Fibroblast of pulmonary artery (primary cell): ENCODE measurements at regions not wholly inside any gene's neighbourhood (a gene's known extent, or its start where the extent isn't known, plus 50 kb on each side); places are given as distances from the start of the nearest gene placed in this dataset.

Experiments
- DNase-seq: peaks from one replicate; pipeline ENCODE4 v3.0.0-alpha.2; 2010; ENCODE audit warnings: low read depth
- H3K4me3 ChIP-seq: replicated peaks from 2 replicates; pipeline ENCODE4 v1.5.1; 2011; ENCODE audit warnings: low read depth, mild to moderate bottlenecking, control low read depth, low read length, moderate library complexity
- TF ChIP-seq, protein P1 (sequence below): IDR thresholded peaks from 2 replicates; pipeline ENCODE4 v1.5.1; 2011; ENCODE audit warnings: mild to moderate bottlenecking, control low read depth, low read length, inconsistent platforms; ENCODE audit errors: missing control alignments

- no peak for DNase-seq
- no peak overlapping the region for H3K4me3 ChIP-seq
- TF ChIP-seq, protein P1, sequence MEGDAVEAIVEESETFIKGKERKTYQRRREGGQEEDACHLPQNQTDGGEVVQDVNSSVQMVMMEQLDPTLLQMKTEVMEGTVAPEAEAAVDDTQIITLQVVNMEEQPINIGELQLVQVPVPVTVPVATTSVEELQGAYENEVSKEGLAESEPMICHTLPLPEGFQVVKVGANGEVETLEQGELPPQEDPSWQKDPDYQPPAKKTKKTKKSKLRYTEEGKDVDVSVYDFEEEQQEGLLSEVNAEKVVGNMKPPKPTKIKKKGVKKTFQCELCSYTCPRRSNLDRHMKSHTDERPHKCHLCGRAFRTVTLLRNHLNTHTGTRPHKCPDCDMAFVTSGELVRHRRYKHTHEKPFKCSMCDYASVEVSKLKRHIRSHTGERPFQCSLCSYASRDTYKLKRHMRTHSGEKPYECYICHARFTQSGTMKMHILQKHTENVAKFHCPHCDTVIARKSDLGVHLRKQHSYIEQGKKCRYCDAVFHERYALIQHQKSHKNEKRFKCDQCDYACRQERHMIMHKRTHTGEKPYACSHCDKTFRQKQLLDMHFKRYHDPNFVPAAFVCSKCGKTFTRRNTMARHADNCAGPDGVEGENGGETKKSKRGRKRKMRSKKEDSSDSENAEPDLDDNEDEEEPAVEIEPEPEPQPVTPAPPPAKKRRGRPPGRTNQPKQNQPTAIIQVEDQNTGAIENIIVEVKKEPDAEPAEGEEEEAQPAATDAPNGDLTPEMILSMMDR = no peak
Observed at GRCh38 chr11:35868491-35868890, 75.4 kb upstream of the LDLRAD3 start.

DNA sequence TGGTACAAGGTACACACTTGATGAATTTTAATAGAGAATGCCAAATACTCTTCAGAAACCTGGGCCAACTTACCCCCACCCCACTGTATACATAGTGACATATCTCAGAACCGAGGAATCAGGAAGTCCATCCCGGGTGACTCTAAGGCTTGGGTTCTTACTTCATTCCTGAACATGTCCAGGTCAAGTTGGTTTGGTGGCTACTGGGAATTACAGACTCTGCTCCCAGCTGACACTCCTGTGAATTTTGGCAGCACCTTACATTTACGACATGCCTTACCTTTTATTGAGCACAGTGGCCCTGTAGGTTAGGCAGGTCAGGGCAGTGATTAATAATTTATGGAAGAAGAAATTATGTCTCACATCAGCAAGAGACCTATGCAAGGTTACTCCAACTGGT is 70.1 kb upstream of the LDLRAD3 start:
- no peak for DNase-seq
- TF ChIP-seq, protein P1 = no peak
- H3K4me3 ChIP-seq = no peak overlapping the region

- TF ChIP-seq, protein P1 = no peak
- DNase-seq = no peak
- no peak overlapping the region for H3K4me3 ChIP-seq
Observed at GRCh38 chr11:35874751-35875450, 69.0 kb upstream of the LDLRAD3 start.

DNA sequence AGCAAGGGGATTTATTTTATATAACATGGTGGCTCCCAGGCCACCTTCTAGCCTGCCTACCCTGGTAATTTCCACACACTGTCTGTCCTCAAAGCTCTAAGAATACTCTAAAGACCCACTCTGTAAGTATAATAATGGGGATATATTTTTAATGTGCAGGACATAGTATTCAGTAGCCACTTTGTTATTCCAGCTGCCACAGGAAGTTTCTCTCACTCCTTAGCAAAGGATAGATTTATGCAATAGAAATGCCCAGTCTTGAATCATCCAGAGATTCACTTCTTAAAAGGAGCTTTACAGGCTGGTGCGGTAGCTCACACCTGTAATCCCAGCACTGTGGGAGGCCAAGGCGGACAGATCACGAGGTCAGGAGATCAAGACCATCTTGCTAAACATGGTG is 68.4 kb upstream of the LDLRAD3 start:
- TF ChIP-seq, protein P1 = no peak
- H3K4me3 ChIP-seq = no peak overlapping the region
- no peak for DNase-seq

GRCh38 chr11:35876786-35877185 is 67.1 kb upstream of the LDLRAD3 start:
- no peak overlapping the region for H3K4me3 ChIP-seq
- DNase-seq = no peak
- TF ChIP-seq, protein P1 = no peak

GRCh38 chr11:35878741-35879140 is 65.1 kb upstream of the LDLRAD3 start:
- no peak for DNase-seq
- H3K4me3 ChIP-seq = no peak overlapping the region
- TF ChIP-seq, protein P1 = no peak

- TF ChIP-seq, protein P1 = no peak
- no peak for DNase-seq
- H3K4me3 ChIP-seq = no peak overlapping the region
Observed at GRCh38 chr11:35879361-35879760, 64.5 kb upstream of the LDLRAD3 start.
